ENCODE measurements at regions not wholly inside any gene's neighbourhood (a gene's known extent, or its start where the extent isn't known, plus 50 kb on each side); places are given as distances from the start of the nearest gene placed in this dataset.
"Not testable (repeated sequence)": the region's sequence is repeated elsewhere in the genome, so short reads cannot be mapped to it uniquely, and the experiment has no call there.

GRCh38 chr6:156601152-156602065 is 175.8 kb upstream of the ARID1B start:
- DNase-seq (ENCODE audit: low read depth in 2 of 2), result no peak

- DNase-seq (ENCODE audit: low read depth in 2 of 2), result no peak
Observed at GRCh38 chr6:156600678-156601077, 176.5 kb upstream of the ARID1B start.

- DNase-seq (ENCODE audit: low read depth in 2 of 2), result no peak
Observed at GRCh38 chr6:156599978-156600590, 177.1 kb upstream of the ARID1B start.

- no peak for DNase-seq (ENCODE audit: low read depth in 2 of 2)
Observed at GRCh38 chr6:156599366-156599765, 177.8 kb upstream of the ARID1B start.

DNA sequence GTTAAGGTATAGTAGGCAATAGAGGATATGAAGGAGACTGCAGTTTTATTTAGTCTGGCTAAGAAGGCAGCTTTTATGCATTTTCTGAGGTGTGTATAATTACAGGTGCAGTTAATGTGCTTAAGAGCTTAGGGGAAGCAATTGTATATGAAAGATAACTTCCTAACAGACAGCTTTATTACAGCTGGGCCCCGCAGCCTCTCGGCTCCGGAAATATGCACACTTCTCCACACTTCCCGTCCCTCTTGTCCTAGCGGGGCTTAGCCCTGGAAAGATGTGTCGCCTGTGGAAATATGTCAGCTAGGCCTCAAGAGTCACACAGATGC is 178.4 kb upstream of the ARID1B start:
- no peak for DNase-seq (ENCODE audit: low read depth in 2 of 2)

- DNase-seq (ENCODE audit: low read depth in 2 of 2), result no peak
Observed at GRCh38 chr6:156598071-156598854, 178.9 kb upstream of the ARID1B start.

- no peak for DNase-seq (ENCODE audit: low read depth in 2 of 2)
Observed at GRCh38 chr6:156597095-156597494, 180.1 kb upstream of the ARID1B start.

- DNase-seq (ENCODE audit: low read depth in 2 of 2), result no peak
Observed at GRCh38 chr6:156595476-156595875, 181.7 kb upstream of the ARID1B start.

GRCh38 chr6:156593893-156594292 is 183.3 kb upstream of the ARID1B start:
- DNase-seq (ENCODE audit: low read depth in 2 of 2), result no peak

- DNase-seq (ENCODE audit: low read depth in 2 of 2), result no peak
Observed at GRCh38 chr6:156593127-156593526, 184.1 kb upstream of the ARID1B start.

GRCh38 chr6:156590482-156590881 is 186.7 kb upstream of the ARID1B start:
- no peak for DNase-seq (ENCODE audit: low read depth in 2 of 2)

GRCh38 chr6:156589281-156589680 is 187.9 kb upstream of the ARID1B start:
- no peak for DNase-seq (ENCODE audit: low read depth in 2 of 2)

DNA sequence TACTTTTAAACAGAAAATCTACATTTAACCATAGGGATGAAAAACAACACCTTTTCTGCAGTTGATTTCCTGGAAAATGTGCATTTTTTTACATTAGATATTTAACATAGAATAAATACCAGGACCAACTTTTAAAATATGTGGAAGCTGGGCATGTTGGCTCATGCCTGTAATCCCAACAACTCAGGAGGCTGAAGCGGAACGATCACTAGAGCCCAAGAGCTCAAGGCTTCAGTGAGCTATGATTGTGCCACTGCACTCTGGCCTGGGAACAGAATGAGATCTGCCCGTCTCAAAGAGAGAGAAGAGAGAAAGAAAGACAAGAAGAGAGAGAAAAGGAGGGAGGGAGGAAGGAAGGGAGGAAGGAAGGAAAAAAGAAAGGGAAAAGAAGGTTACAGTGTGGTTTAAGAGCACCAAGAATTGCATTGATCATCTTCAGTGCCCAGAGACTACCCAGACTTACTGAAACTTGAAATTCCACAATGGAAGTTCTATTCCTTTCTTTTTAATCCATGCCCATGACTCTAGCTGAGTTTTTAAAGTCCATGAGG is 189.4 kb upstream of the ARID1B start:
- DNase-seq (ENCODE audit: low read depth in 2 of 2), result no peak

DNA sequence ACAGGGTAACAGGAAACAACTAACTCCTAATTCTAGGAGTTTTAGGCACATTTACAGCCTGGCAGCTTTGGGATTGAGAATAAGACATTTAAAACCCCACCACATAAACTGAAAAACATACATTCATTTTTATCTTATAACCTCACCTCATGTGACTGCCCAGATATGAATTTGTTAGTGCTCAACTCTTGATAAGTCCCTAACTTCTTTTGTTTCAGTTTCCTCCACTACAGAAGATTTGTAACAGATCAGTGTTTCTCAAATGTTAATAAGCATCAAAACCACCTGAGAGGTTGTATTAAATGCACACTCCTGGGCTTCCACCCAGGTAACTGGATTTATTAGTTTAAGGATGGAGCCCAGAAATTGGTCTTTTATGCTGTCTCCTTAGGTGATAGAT is 190.1 kb upstream of the ARID1B start:
- no peak for DNase-seq (ENCODE audit: low read depth in 2 of 2)

DNA sequence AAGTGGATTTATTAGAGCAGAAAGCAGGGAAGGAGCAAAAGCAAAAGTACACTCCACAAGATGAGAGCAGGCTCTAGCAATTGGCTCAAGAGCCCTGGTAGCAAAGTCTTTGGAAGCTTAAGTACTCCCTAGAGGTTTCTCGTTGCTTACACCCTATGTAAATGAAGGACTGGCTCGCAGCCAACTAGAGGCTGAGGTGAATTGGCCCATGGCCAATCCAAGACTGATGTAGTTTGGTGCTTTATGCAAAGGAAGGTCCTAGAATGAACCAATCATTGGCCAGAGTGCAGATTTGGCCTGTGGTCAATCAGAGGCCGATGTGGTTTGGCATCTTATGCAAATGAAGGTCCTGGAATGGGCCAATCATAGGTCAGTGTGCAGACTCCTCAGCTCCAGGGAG is 191.3 kb upstream of the ARID1B start:
- DNase-seq (ENCODE audit: low read depth in 2 of 2), result no peak

DNA sequence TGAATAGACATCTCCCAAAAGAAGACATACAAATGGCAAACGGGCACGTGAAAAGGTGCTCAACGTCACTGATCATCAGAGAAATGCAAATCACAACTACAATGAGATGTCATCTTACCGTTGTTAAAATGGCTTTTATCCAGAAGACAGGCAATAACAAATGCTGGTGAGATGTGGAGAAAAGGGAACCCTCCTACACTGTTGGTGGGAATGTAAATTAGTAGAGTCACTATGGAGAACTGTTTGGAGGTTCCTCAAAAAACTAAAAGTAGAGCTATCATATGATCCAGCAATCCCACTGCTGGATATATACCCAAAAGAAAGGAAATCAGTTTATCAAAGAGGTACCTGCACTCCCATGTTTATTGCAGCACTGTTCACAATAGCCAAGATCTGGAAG is 193.1 kb upstream of the ARID1B start:
- DNase-seq (ENCODE audit: low read depth in 2 of 2), result not testable (repeated sequence)

DNA sequence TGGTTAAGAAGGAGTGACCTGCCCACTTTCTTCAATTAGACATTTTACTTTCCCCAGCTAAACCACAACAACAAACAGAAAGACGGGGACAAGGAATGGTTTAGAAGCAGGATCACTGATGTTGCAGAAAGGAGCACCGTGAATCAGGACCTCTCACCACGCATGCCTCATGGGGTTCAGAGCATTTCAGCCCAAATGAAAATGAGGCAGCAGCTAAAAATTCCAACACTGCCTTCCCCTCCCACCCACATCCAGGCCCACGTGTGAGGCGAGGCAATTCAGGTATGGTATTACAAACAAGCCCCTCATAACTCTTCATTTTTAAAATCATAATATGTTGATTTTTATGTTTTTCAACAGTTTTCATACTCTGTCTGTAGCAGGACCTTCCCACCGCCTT is 194.1 kb upstream of the ARID1B start:
- no peak for DNase-seq (ENCODE audit: low read depth in 2 of 2)

- no peak for DNase-seq (ENCODE audit: low read depth in 2 of 2)
Observed at GRCh38 chr6:156582509-156582992, 194.6 kb upstream of the ARID1B start.

DNA sequence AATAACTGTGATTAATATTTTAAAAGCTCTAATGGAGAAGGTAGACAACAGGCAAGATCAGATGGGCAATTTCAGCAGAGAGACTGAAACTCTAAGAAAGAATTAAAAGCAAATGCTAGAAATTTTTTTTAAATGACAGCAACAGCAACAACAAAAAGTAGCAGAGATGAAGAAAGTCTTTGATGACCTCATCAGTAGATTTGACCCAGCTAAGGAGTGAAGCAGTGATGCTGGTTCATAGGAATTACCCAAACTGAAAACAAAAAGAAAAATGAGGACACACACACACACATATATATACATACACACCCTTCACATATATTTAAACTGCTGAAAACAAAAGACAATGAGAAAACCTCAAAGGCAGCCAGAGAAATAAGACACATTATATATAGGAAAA is 197.6 kb upstream of the ARID1B start:
- no peak for DNase-seq (ENCODE audit: low read depth in 2 of 2)

- no peak for DNase-seq (ENCODE audit: low read depth in 2 of 2)
Observed at GRCh38 chr6:156577749-156578148, 199.4 kb upstream of the ARID1B start.

- DNase-seq (ENCODE audit: low read depth in 2 of 2), result no peak
Observed at GRCh38 chr6:156575361-156575760, 201.8 kb upstream of the ARID1B start.

- DNase-seq (ENCODE audit: low read depth in 2 of 2), result no peak
Observed at GRCh38 chr6:156564807-156565149, 212.4 kb upstream of the ARID1B start.
